CD4-positive, CD25-positive, alpha-beta regulatory T cell (primary cell): ENCODE measurements at regions not wholly inside any gene's neighbourhood (a gene's known extent, or its start where the extent isn't known, plus 50 kb on each side); places are given as distances from the start of the nearest gene placed in this dataset.

Source experiments
- ATAC-seq, 2 donors: fragments of 150-1000 bp; cut with Tn5 transposase; one replicate each; pipeline ENCODE4 v1.10.0; 2021; ENCODE audit warnings: low read depth in 2 of 2, moderate number of reproducible peaks in 2 of 2, moderate library complexity in 1 of 2
- DNase-seq, 3 donors: peaks; one replicate each; pipeline versions ENCODE4 v3.0.0 to v3.0.0-alpha.2; 2012 to 2022; ENCODE audit warnings: mixed read lengths in 1 of 3
- H3K27ac ChIP-seq: one replicate; pipeline ENCODE4 v1.7.0; 2013; ENCODE audit warnings: mild to moderate bottlenecking, low read length; ENCODE audit not compliant: insufficient read depth, poor library complexity, severe bottlenecking
- H3K27me3 ChIP-seq: one replicate; pipeline ENCODE4 v1.7.0; 2013; ENCODE audit warnings: low read length; ENCODE audit not compliant: control insufficient read depth, insufficient read depth
- H3K36me3 ChIP-seq: one replicate; pipeline ENCODE4 v1.7.0; 2013; ENCODE audit warnings: mild to moderate bottlenecking, low read length, moderate library complexity; ENCODE audit not compliant: control insufficient read depth, insufficient read depth
- H3K4me1 ChIP-seq: 2 replicates; pipeline ENCODE4 v1.7.0; 2013; ENCODE audit warnings: mild to moderate bottlenecking, low read length; ENCODE audit not compliant: insufficient read depth, control insufficient read depth, poor library complexity, severe bottlenecking
- H3K4me3 ChIP-seq: one replicate; pipeline ENCODE4 v1.7.0; 2013; ENCODE audit warnings: low read depth, mild to moderate bottlenecking, low read length, moderate library complexity
- H3K9me3 ChIP-seq, 2 experiments: 1 replicate in 1 of 2; 2 replicates in 1 of 2; pipeline ENCODE4 v1.7.0; 2013; ENCODE audit warnings: low read length in 2 of 2, mild to moderate bottlenecking in 1 of 2, moderate library complexity in 1 of 2; ENCODE audit not compliant: control insufficient read depth in 2 of 2
- H3K27ac Mint-ChIP-seq, 3 donors: one replicate each; pipeline ENCODE4 v1.8.0; 2020 to 2022; ENCODE audit warnings: mild to moderate bottlenecking in 3 of 3, mixed read lengths in 3 of 3, moderate library complexity in 2 of 3
- H3K27me3 Mint-ChIP-seq: one replicate; pipeline ENCODE4 v1.8.0; 2022; ENCODE audit warnings: mild to moderate bottlenecking, mixed read lengths
- H3K36me3 Mint-ChIP-seq: one replicate; pipeline ENCODE4 v1.8.0; 2020; ENCODE audit warnings: mixed read lengths
- H3K4me1 Mint-ChIP-seq, 4 donors: one replicate each; pipeline ENCODE4 v1.8.0; 2020 to 2022; ENCODE audit warnings: mixed read lengths in 4 of 4, mild to moderate bottlenecking in 1 of 4
- H3K4me3 Mint-ChIP-seq, 4 donors: one replicate each; pipeline ENCODE4 v1.8.0; 2020 to 2022; ENCODE audit warnings: mild to moderate bottlenecking in 4 of 4, mixed read lengths in 4 of 4, moderate library complexity in 3 of 4
- H3K9me3 Mint-ChIP-seq, 7 donors: one replicate each; pipeline ENCODE4 v1.8.0; 2020 to 2022; ENCODE audit warnings: mixed read lengths in 7 of 7, mild to moderate bottlenecking in 3 of 7, moderate library complexity in 2 of 7

GRCh38 chr12:94812345-94812744 lies 162.0 kb upstream of the TMCC3 start:
- Mint-ChIP-seq H3K9me3 (peaks cover 0 to 26% (median 15%) of the 10 kb centered on the region in 7 donors), H3K27ac (no peak overlapping the region), H3K36me3 (no peaks in the 10 kb centered on the region), H3K27me3 (peaks cover 9% of the 10 kb centered on the region), H3K4me1 (no peaks in the 10 kb centered on the region), H3K4me3 (no peak overlapping the region)
- no peaks in the 10 kb centered on the region for H3K27me3 ChIP-seq
- DNase-seq (no peak), ATAC-seq (no peak)
- H3K27ac ChIP-seq: no peak overlapping the region
- H3K4me1 ChIP-seq: no peaks in the 10 kb centered on the region
- no peaks in the 10 kb centered on the region for H3K36me3 ChIP-seq
- peaks cover 19 to 25% of the 10 kb centered on the region in 2 experiments for H3K9me3 ChIP-seq
- no peak overlapping the region for H3K4me3 ChIP-seq

GRCh38 chr12:94811611-94812010 lies 161.3 kb upstream of the TMCC3 start:
- DNase-seq (no peak), ATAC-seq (no peak)
- no peak overlapping the region for H3K27ac Mint-ChIP-seq
- H3K36me3 ChIP-seq: no peaks in the 10 kb centered on the region
- no peaks in the 10 kb centered on the region for H3K4me1 ChIP-seq
- H3K27me3 Mint-ChIP-seq: peaks cover 5% of the 10 kb centered on the region
- no peak overlapping the region for H3K27ac ChIP-seq
- peaks cover 0 to 26% (median 15%) of the 10 kb centered on the region in 7 donors for H3K9me3 Mint-ChIP-seq
- no peaks in the 10 kb centered on the region for H3K27me3 ChIP-seq
- H3K9me3 ChIP-seq: peaks cover 19 to 25% of the 10 kb centered on the region in 2 experiments
- H3K36me3 Mint-ChIP-seq: no peaks in the 10 kb centered on the region
- no peak overlapping the region for H3K4me3 ChIP-seq
- H3K4me3 Mint-ChIP-seq: no peak overlapping the region
- no peaks in the 10 kb centered on the region for H3K4me1 Mint-ChIP-seq

- Histone ChIP-seq H3K27ac (no peak overlapping the region), H3K4me3 (no peak overlapping the region), H3K4me1 (no peaks in the 10 kb centered on the region), H3K27me3 (no peaks in the 10 kb centered on the region), H3K36me3 (no peaks in the 10 kb centered on the region), H3K9me3 (peaks cover 11 to 14% of the 10 kb centered on the region in 2 experiments)
- Mint-ChIP-seq H3K4me1 (no peaks in the 10 kb centered on the region), H3K36me3 (no peaks in the 10 kb centered on the region), H3K27me3 (no peaks in the 10 kb centered on the region), H3K27ac (no peak overlapping the region), H3K9me3 (peaks cover 0 to 16% (median 8%) of the 10 kb centered on the region in 7 donors), H3K4me3 (no peak overlapping the region)
- DNase-seq: no peak
- no peak for ATAC-seq
Measured at GRCh38 chr12:94807951-94808350, 157.6 kb upstream of the TMCC3 start.

- Mint-ChIP-seq H3K27ac (no peak overlapping the region), H3K36me3 (no peaks in the 10 kb centered on the region), H3K4me3 (no peak overlapping the region), H3K9me3 (peaks cover 0 to 8% (median 5%) of the 10 kb centered on the region in 7 donors), H3K4me1 (no peaks in the 10 kb centered on the region), H3K27me3 (no peaks in the 10 kb centered on the region)
- Histone ChIP-seq H3K4me3 (no peak overlapping the region), H3K36me3 (no peaks in the 10 kb centered on the region), H3K4me1 (no peaks in the 10 kb centered on the region), H3K27ac (no peak overlapping the region), H3K9me3 (peaks cover 0 to under 1% of the 10 kb centered on the region in 2 experiments), H3K27me3 (no peaks in the 10 kb centered on the region)
- ATAC-seq (no peak), DNase-seq (no peak)
Measured at GRCh38 chr12:94806617-94807016, 156.3 kb upstream of the TMCC3 start.

- no peaks in the 10 kb centered on the region for H3K27me3 Mint-ChIP-seq
- H3K4me3 ChIP-seq: no peak overlapping the region
- no peak overlapping the region for H3K27ac Mint-ChIP-seq
- H3K4me1 Mint-ChIP-seq: no peaks in the 10 kb centered on the region
- DNase-seq (no peak), ATAC-seq (no peak)
- no peaks in the 10 kb centered on the region for H3K36me3 ChIP-seq
- no peaks in the 10 kb centered on the region for H3K4me1 ChIP-seq
- H3K4me3 Mint-ChIP-seq: no peak overlapping the region
- H3K9me3 ChIP-seq: no peaks in the 10 kb centered on the region
- H3K27me3 ChIP-seq: no peaks in the 10 kb centered on the region
- H3K9me3 Mint-ChIP-seq: peaks cover 0 to 5% (median 2%) of the 10 kb centered on the region in 7 donors
- H3K36me3 Mint-ChIP-seq: no peaks in the 10 kb centered on the region
- no peak overlapping the region for H3K27ac ChIP-seq
Measured at GRCh38 chr12:94805749-94806529, 155.6 kb upstream of the TMCC3 start.

- no peaks in the 10 kb centered on the region for H3K4me1 Mint-ChIP-seq
- DNase-seq: no peak
- H3K4me3 Mint-ChIP-seq: no peak overlapping the region
- ATAC-seq: no peak
- no peak overlapping the region for H3K4me3 ChIP-seq
- H3K36me3 ChIP-seq: no peaks in the 10 kb centered on the region
- peaks cover 0 to 2% (median 0%) of the 10 kb centered on the region in 7 donors for H3K9me3 Mint-ChIP-seq
- no peaks in the 10 kb centered on the region for H3K9me3 ChIP-seq
- H3K27ac ChIP-seq: no peak overlapping the region
- H3K36me3 Mint-ChIP-seq: no peaks in the 10 kb centered on the region
- H3K27me3 ChIP-seq: no peaks in the 10 kb centered on the region
- no peaks in the 10 kb centered on the region for H3K4me1 ChIP-seq
- H3K27me3 Mint-ChIP-seq: no peaks in the 10 kb centered on the region
- H3K27ac Mint-ChIP-seq: no peak overlapping the region
Measured at GRCh38 chr12:94803939-94804338, 153.6 kb upstream of the TMCC3 start.

- no peaks in the 10 kb centered on the region for H3K4me1 Mint-ChIP-seq
- H3K27me3 Mint-ChIP-seq: no peaks in the 10 kb centered on the region
- DNase-seq (no peak), ATAC-seq (no peak)
- no peak overlapping the region for H3K4me3 Mint-ChIP-seq
- Histone ChIP-seq H3K36me3 (no peaks in the 10 kb centered on the region), H3K4me1 (no peaks in the 10 kb centered on the region), H3K27me3 (no peaks in the 10 kb centered on the region), H3K4me3 (no peak overlapping the region), H3K27ac (no peak overlapping the region), H3K9me3 (no peaks in the 10 kb centered on the region)
- peaks cover 0 to 2% (median 0%) of the 10 kb centered on the region in 7 donors for H3K9me3 Mint-ChIP-seq
- H3K36me3 Mint-ChIP-seq: no peaks in the 10 kb centered on the region
- no peak overlapping the region for H3K27ac Mint-ChIP-seq
Measured at GRCh38 chr12:94802796-94803195, 152.4 kb upstream of the TMCC3 start.

GRCh38 chr12:94801745-94802144 lies 151.4 kb upstream of the TMCC3 start:
- no peak for DNase-seq
- Histone ChIP-seq H3K27me3 (no peaks in the 10 kb centered on the region), H3K36me3 (no peaks in the 10 kb centered on the region), H3K4me1 (no peaks in the 10 kb centered on the region), H3K9me3 (no peaks in the 10 kb centered on the region), H3K27ac (no peak overlapping the region), H3K4me3 (no peak overlapping the region)
- Mint-ChIP-seq H3K4me3 (no peak overlapping the region), H3K27me3 (no peaks in the 10 kb centered on the region), H3K36me3 (no peaks in the 10 kb centered on the region), H3K9me3 (no peaks in the 10 kb centered on the region), H3K4me1 (no peaks in the 10 kb centered on the region), H3K27ac (peak overlapping the region in 1 of 3 donors; percentile 50)
- ATAC-seq: no peak
